HCT116 (cell line): ENCODE measurements at regions not wholly inside any gene's neighbourhood (a gene's known extent, or its start where the extent isn't known, plus 50 kb on each side); places are given as distances from the start of the nearest gene placed in this dataset.

ENCODE experiments used
- ATAC-seq: fragments of 200-7000 bp; cut with Tn5 transposase; 2 replicates; pipeline ENCODE4 v1.9.1; 2020; ENCODE audit warnings: mild to moderate bottlenecking, moderate library complexity
- BruUV-seq: library from RNA; stranded (reverse); fragments of 400-500 nt; replicated peaks from 2 replicates; lab custom pipeline; 2021; lab: Mats Ljungman, UMichigan
- CTCF ChIA-PET: fragments of 300-600 bp; sonication (Branson Sonifier 250); formaldehyde crosslinking; loops from one replicate; lab custom pipeline; 2021; ENCODE audit warnings: antibody characterized with exemption; lab: Charles Lee
- POLR2A ChIA-PET: fragments of 300-600, 350-600 bp; sonication (Branson Sonifier 250); formaldehyde crosslinking; loops from one replicate; lab custom pipeline; 2021; ENCODE audit warnings: antibody characterized with exemption; lab: Charles Lee
- RAD21 ChIA-PET, 2 experiments: fragments of 300-600 bp; sonication (Branson Sonifier 250); formaldehyde crosslinking; loops; one replicate each; lab custom pipeline; 2023; ENCODE audit warnings: low total read pairs in 2 of 2; ENCODE audit not compliant: uncharacterized antibody in 2 of 2, unreplicated experiment in 2 of 2, low non-redundant PET in 1 of 2; lab: Charles Lee
- DNase-seq: peaks from one replicate; pipeline ENCODE4 v3.0.0-alpha.2; 2010; ENCODE audit warnings: low read depth, low spot score
- H2AFZ ChIP-seq: fragments of 200-600 bp; shearing (Covaris generic), sonication (generic); 2 replicates; pipeline ENCODE4 v1.6.1; 2017; ENCODE audit warnings: low read depth, mixed run types, mixed read lengths, antibody characterized with exemption, low read length; ENCODE audit not compliant: poor library complexity, severe bottlenecking
- H3K27ac ChIP-seq: 2 replicates; pipeline ENCODE4 v1.5.1; 2012; ENCODE audit warnings: low read depth, low read length
- H3K27me3 ChIP-seq: fragments of 200-600 bp; sonication (generic); 2 replicates; pipeline ENCODE4 v1.6.1; 2016; ENCODE audit warnings: mixed run types, low read length, mixed read lengths; ENCODE audit not compliant: insufficient read depth
- H3K36me3 ChIP-seq, 2 experiments: fragments of 200-500 bp in 1 of 2; fragments of 200-600 bp in 1 of 2; sonication (Bioruptor generic) in 1 of 2; sonication (generic) in 1 of 2; 2 replicates each; pipeline versions ENCODE4 v1.5.1 to v1.6.1; 2014 to 2016; ENCODE audit warnings: low read length in 2 of 2, inconsistent platforms in 1 of 2, mixed read lengths in 1 of 2, mixed run types in 1 of 2; ENCODE audit not compliant: insufficient read depth in 2 of 2, control insufficient read depth in 1 of 2
- H3K4me1 ChIP-seq, 2 experiments: fragments of 200-600 bp in 1 of 2; sonication (generic) in 1 of 2; 2 replicates each; pipeline versions ENCODE4 v1.5.1 to v1.6.1; 2012 to 2017; ENCODE audit warnings: low read length in 2 of 2, inconsistent platforms in 1 of 2, mild to moderate bottlenecking in 1 of 2, mixed read lengths in 1 of 2, mixed run types in 1 of 2, moderate library complexity in 1 of 2; ENCODE audit not compliant: insufficient read depth in 2 of 2, control insufficient read depth in 1 of 2
- H3K4me2 ChIP-seq: fragments of 200-600 bp; sonication (generic); 2 replicates; pipeline ENCODE4 v1.6.1; 2017; ENCODE audit warnings: mixed run types, low read length, mixed read lengths
- H3K4me3 ChIP-seq, 2 experiments: fragments of 200-600 bp in 1 of 2; sonication (generic) in 1 of 2; replicated peaks in 1 of 2; 2 replicates each; pipeline ENCODE4 v1.5.1; 2011 to 2016; ENCODE audit warnings: low read length in 2 of 2, control low read depth in 1 of 2, low read depth in 1 of 2, mild to moderate bottlenecking in 1 of 2, mixed read lengths in 1 of 2, mixed run types in 1 of 2
- H3K79me2 ChIP-seq: fragments of 200-600 bp; sonication (generic); 2 replicates; pipeline ENCODE4 v1.6.1; 2017; ENCODE audit warnings: mild to moderate bottlenecking, mixed run types, low read length, moderate library complexity, mixed read lengths; ENCODE audit not compliant: insufficient read depth
- H3K9ac ChIP-seq: fragments of 200-600 bp; sonication (generic); 2 replicates; pipeline ENCODE4 v1.6.1; 2016; ENCODE audit warnings: low read length, mixed read lengths
- H3K9me2 ChIP-seq: fragments of 200-600 bp; sonication (generic), shearing (Covaris generic); 2 replicates; pipeline ENCODE4 v1.6.1; 2017; ENCODE audit warnings: mixed run types, mild to moderate bottlenecking, moderate library complexity; ENCODE audit not compliant: insufficient read depth
- H3K9me3 ChIP-seq, 2 experiments: fragments of 200-500 bp in 1 of 2; fragments of 200-600 bp in 1 of 2; sonication (Bioruptor generic) in 1 of 2; sonication (generic) in 1 of 2; 2 replicates each; pipeline ENCODE4 v1.6.1; 2014 to 2017; ENCODE audit warnings: low read length in 2 of 2, mixed read lengths in 2 of 2, inconsistent platforms in 1 of 2, low read depth in 1 of 2, mild to moderate bottlenecking in 1 of 2, mixed run types in 1 of 2, moderate library complexity in 1 of 2; ENCODE audit not compliant: control insufficient read depth in 1 of 2, insufficient read depth in 1 of 2
- H4K20me1 ChIP-seq: fragments of 200-600 bp; sonication (generic), shearing (Covaris generic); 2 replicates; pipeline ENCODE4 v1.6.1; 2017; ENCODE audit warnings: mixed run types, mild to moderate bottlenecking, moderate library complexity; ENCODE audit not compliant: insufficient read depth
- ATF3 ChIP-seq: IDR thresholded peaks from 2 replicates; pipeline ENCODE4 v1.6.1; 2012
- CBX3 ChIP-seq: IDR thresholded peaks from 2 replicates; pipeline ENCODE4 v1.6.1; 2012; ENCODE audit warnings: low read depth
- CEBPB ChIP-seq: IDR thresholded peaks from 2 replicates; pipeline ENCODE4 v1.6.1; 2012; ENCODE audit warnings: low read depth
- CTCF ChIP-seq, 3 experiments: fragments of 200-600 bp in 1 of 3; sonication (generic) in 1 of 3; IDR thresholded peaks in 2 of 3; conservative IDR thresholded peaks in 1 of 3; 2 replicates each; pipeline ENCODE4 v1.5.1; 2012 to 2017; ENCODE audit warnings: low read depth in 2 of 3, low read length in 2 of 3, antibody characterized with exemption in 1 of 3, borderline replicate concordance in 1 of 3, control low read depth in 1 of 3, mild to moderate bottlenecking in 1 of 3, mixed read lengths in 1 of 3, mixed run types in 1 of 3, moderate library complexity in 1 of 3; ENCODE audit not compliant: insufficient read depth in 1 of 3
- ELF1 ChIP-seq: IDR thresholded peaks from 2 replicates; pipeline ENCODE4 v1.6.1; 2012; ENCODE audit warnings: low read depth, borderline replicate concordance
- EZH2 ChIP-seq: fragments of 200-600 bp; sonication (generic); IDR thresholded peaks from 2 replicates; pipeline ENCODE4 v1.6.1; 2017; ENCODE audit warnings: antibody characterized with exemption, mixed run types
- EZH2phosphoT487 ChIP-seq: fragments of 200-600 bp; IDR thresholded peaks from 2 replicates; pipeline ENCODE4 v1.6.1; 2018; ENCODE audit warnings: antibody characterized with exemption, borderline replicate concordance
- JUND ChIP-seq: IDR thresholded peaks from 2 replicates; pipeline ENCODE4 v1.6.1; 2012
- MAX ChIP-seq: IDR thresholded peaks from 2 replicates; pipeline ENCODE4 v1.6.1; 2012
- POLR2A ChIP-seq: IDR thresholded peaks from 2 replicates; pipeline ENCODE4 v1.7.0; 2011; ENCODE audit warnings: borderline replicate concordance; ENCODE audit not compliant: insufficient read depth, insufficient read length; ENCODE audit errors: extremely low read depth
- POLR2AphosphoS5 ChIP-seq: IDR thresholded peaks from 2 replicates; pipeline ENCODE4 v1.6.1; 2011; ENCODE audit warnings: mild to moderate bottlenecking, low read depth, low read length, moderate library complexity
- RAD21 ChIP-seq: IDR thresholded peaks from 2 replicates; pipeline ENCODE4 v1.6.1; 2012; ENCODE audit warnings: low read depth, mild to moderate bottlenecking
- SIN3A ChIP-seq: IDR thresholded peaks from 2 replicates; pipeline ENCODE4 v1.6.1; 2012; ENCODE audit warnings: low read depth
- SP1 ChIP-seq: IDR thresholded peaks from 2 replicates; pipeline ENCODE4 v1.6.1; 2012; ENCODE audit warnings: low read depth
- SRF ChIP-seq: IDR thresholded peaks from 2 replicates; pipeline ENCODE4 v1.6.1; 2012; ENCODE audit warnings: low read depth
- TCF7L2 ChIP-seq: IDR thresholded peaks from 2 replicates; pipeline ENCODE4 v1.7.0; 2011; ENCODE audit warnings: borderline replicate concordance, inconsistent platforms; ENCODE audit not compliant: insufficient read depth, insufficient read length; ENCODE audit errors: extremely low read depth
- ZBTB33 ChIP-seq: IDR thresholded peaks from 2 replicates; pipeline ENCODE4 v1.6.1; 2011; ENCODE audit warnings: mild to moderate bottlenecking, low read length, moderate library complexity; ENCODE audit not compliant: insufficient replicate concordance; ENCODE audit errors: extremely low read depth
- ZFX ChIP-seq: fragments of 450-650 bp; IDR thresholded peaks from 2 replicates; pipeline ENCODE4 v1.6.1; 2017
- ZNF274 ChIP-seq: fragments of 200-500 bp; sonication (Bioruptor generic); IDR thresholded peaks from 2 replicates; pipeline ENCODE4 v1.6.1; 2014; ENCODE audit warnings: mild to moderate bottlenecking, low read depth, low read length, inconsistent platforms
- intact Hi-C: fragments of 100-400 bp; cut with micrococcal nuclease; formaldehyde crosslinking; loops from 2 replicates; pipeline ENCODE4 v1.10.0; 2022

- Histone ChIP-seq H2AFZ (no peak overlapping the region), H3K27ac (no peak overlapping the region), H3K4me2 (no peak overlapping the region), H3K79me2 (no peaks in the 10 kb centered on the region), H3K4me1 (no peaks in the 10 kb centered on the region), H3K9me3 (no peaks in the 10 kb centered on the region), H4K20me1 (no peaks in the 10 kb centered on the region), H3K9ac (no peak overlapping the region), H3K4me3 (no peak overlapping the region), H3K27me3 (0 out of 2 replicates have a peak, but pooled peaks cover 3% of the 10 kb centered on the region), H3K36me3 (no peaks in the 10 kb centered on the region), H3K9me2 (no peaks in the 10 kb centered on the region)
- ChIA-PET CTCF (no interaction called here), POLR2A (no interaction called here), RAD21 (no interaction called here)
- intact Hi-C loops = no loop called here
- TF ChIP-seq ZBTB33 = no peak
- no peak for TF ChIP-seq ELF1
- TF ChIP-seq ZNF274 = no peak
- no peak for TF ChIP-seq POLR2AphosphoS5
- no peak for TF ChIP-seq SRF
- no peak for TF ChIP-seq SP1
- TF ChIP-seq SIN3A = no peak
- TF ChIP-seq MAX = no peak
- no peak for TF ChIP-seq CTCF (IDR thresholded peaks at IDR 0.05 in 2 of 3, conservative IDR thresholded peaks at IDR 0.05 in 1 of 3; ENCODE audit: borderline replicate concordance in 1 of 3, insufficient read depth in 1 of 3, low read depth in 2 of 3, low read length in 2 of 3)
- no peak for TF ChIP-seq CEBPB
- no peak for TF ChIP-seq ATF3
- TF ChIP-seq POLR2A = no peak
- no peak for TF ChIP-seq ZFX
- TF ChIP-seq RAD21 = no peak
- TF ChIP-seq TCF7L2 = no peak
- no peak for TF ChIP-seq EZH2phosphoT487
- no peak for TF ChIP-seq CBX3
- no peak for TF ChIP-seq JUND
- TF ChIP-seq EZH2 = no peak
- DNase-seq (no peak), ATAC-seq (no peak)
- no TSS peak for BruUV-seq
These were observed 114.1 kb upstream of the FRMD4B start for GRCh38 chr3:69499899-69500421.
